HG03139 (cell line): ENCODE measurements at regions not wholly inside any gene's neighbourhood (a gene's known extent, or its start where the extent isn't known, plus 50 kb on each side); places are given as distances from the start of the nearest gene placed in this dataset.
"Not testable (repeated sequence)": the region's sequence is repeated elsewhere in the genome, so short reads cannot be mapped to it uniquely, and the experiment has no call there.

Experiments
- ATAC-seq: cut with Tn5 transposase; IDR thresholded peaks from one replicate; pipeline ENCODE4 v1.9.1; 2021; ENCODE audit not compliant: unreplicated experiment

DNA sequence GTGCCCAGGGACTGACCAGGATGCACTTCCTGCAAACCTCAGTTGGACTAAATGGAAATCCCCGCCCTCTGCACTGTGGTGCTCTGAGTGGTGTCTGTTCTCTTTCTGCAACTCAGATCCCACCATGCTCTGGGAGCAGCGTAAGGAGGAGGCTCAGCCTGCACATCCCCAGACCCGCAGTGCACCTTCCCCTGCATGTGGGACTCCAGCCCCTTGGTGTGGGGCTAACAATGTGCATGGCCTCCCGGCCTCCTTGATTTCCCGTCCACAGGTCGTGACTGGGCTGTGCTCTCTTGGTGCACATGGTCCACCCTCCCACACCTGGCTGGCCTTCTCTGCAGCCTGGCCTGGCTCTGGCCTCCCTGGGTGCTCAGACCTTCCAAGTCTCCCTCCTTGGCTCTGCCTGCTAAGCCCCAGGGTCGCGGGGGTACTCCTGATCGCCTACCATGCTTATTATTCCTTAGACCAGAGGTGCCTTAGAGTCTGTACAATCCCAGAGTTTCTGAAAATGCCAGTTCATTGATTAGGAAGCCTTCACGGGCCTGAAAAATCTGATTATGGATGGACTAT lies 397.5 kb downstream of the IRX2 start:
- no peak for ATAC-seq

DNA sequence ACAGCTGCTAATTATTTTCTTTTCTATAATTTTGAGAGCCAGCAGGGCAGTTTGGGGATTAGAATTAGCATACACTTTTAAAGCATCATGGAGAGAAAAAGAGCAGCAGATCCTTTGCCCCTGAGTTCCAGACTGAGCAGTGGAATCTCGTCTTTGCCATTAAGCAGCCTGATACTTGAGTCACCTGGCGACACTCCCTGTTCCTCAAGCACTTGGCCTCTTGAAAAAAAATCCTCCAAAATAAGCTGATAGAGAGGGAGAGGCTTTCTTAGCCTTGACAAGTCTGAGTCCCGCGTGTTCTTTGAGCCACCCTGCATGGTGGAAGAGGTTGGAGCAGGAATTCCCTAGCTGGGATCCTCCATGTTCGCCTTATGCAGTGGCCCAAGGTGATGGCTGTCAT lies 398.3 kb downstream of the IRX2 start:
- ATAC-seq: no peak

DNA sequence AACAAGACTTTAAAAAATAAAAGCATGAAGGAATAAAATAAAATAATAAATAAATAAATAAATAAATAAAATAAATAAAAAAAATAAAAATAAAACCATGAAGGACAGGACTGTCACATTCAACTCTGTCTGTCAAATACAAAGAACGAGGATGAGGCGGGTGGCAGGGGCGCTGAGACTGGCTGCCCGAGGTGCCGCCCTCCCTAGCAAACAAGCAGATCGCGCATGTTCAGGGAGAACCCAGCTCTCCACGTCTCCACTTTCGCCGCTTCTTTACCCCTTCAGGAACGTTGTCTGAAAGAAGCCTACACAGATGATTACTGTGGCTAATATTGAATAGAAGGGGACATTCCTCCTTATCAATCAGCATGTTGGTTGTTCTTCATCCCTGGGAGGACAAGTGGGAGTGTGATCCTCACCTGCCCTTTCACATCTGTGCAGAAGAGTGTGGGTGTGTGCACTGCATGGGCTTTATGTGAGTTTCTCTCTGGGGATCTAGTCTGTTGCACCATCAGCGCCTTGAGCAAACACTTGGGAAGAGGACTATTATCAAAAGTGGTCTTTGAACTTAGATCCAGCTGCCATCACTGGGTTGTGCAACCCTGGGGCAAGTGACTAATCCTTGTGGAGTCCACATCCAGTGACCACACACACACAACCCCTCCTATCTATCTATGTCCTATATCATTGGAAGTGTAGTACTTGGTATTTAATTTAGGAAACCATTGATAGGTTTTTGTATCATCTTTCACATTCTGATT lies 399.2 kb downstream of the IRX2 start:
- no peak for ATAC-seq

DNA sequence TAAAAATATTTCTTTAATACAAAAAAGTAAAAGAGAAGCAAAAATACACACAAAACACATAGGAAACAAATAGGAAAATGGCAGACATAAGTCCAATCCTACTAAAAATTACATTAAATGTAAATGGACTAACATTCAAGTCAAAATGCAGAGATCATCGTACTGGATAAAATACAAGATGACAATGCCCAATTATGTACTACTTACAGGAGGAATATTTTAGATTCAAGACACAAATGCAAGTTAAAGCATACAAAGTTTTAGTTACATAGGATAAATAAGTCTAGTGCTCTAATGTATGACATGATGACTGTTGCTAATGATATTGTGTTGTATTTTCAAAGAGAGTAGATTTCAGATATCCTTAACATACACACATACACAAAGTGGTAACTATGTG lies 401.7 kb downstream of the IRX2 start:
- not testable (repeated sequence) for ATAC-seq

DNA sequence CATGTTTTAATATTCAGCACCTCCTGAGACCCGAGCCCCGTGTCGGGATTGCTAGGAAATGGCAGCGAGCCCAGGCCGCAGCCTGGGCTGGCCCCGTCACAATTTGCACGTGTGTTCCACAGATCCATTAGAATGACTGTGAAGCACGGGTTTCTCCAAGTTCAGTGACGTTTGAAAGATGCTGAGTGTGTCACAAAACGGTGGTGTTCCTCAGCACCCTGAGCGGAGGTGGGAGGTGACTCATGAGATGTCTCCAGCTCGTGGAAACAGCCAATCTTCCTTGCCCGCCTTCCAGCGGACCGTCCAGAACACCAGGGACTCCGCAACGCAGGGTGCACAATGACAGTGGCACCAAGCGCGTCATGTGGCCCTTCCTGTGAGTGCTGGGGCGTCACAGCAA lies 412.8 kb downstream of the IRX2 start:
- ATAC-seq: no peak

DNA sequence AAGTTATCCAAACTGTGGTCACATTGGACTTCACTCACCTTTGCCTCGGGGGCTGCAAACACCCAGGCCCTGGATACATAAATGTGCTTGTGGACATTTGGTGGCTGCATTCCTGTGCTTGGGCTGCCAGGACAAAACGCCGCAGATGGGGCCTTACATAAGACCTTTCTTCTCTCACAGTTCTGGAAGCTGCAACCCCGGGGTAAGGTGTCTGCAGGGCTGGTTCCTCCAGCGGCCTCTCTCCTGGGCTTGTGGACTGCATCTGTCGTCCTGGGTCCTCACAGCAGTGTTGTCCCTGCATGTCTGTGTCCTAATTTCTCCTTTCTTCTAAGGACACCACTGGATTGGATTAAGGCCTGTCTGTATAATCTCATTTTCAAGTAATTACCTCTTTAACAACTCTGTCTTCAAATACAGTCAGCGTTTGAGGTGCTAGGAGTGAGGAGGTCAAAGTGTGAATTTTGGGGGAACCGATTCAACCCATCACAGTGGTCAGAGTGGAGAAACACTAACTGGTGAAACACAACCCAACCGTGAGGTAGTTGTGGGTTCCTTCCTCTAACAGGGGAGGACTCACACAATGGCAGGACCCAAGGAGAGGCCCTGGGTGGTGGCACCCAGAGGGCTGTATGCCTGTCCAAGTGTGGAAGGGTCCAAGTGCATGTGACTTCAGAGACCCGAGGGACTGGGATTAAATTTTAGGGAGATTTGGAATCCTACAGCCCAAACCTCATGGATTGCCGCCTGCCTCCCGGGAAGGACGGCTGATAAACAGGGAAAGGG lies 415.6 kb downstream of the IRX2 start:
- no peak for ATAC-seq

DNA sequence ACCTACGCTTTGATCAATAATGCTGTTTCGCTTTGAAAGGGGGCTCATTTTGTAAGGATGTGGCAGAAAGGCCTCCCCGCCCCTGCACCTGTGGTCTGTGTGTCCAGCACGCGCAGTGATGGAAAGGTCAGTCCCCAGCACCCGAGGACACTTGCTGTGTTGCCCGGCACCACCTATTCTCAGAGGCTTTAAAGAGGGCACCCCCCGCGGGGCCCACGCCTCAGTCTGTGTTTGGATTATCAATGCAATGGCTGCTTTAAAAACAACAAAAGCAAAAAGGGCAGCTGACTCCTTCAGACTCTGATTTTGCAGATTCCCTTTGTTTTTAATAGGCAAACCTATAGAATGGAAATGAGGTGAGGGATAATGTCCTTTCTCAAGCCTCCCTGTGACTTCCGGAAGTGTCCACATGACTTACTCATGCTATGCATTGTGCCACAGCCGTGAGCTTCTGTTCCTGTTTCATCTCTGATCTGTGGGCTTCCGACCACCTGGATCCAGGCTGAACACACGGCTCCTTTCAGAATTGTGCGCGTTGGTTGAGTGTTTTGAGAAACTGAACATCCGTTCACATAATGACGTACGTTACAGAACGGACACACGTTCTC lies 416.2 kb downstream of the IRX2 start:
- no peak for ATAC-seq

DNA sequence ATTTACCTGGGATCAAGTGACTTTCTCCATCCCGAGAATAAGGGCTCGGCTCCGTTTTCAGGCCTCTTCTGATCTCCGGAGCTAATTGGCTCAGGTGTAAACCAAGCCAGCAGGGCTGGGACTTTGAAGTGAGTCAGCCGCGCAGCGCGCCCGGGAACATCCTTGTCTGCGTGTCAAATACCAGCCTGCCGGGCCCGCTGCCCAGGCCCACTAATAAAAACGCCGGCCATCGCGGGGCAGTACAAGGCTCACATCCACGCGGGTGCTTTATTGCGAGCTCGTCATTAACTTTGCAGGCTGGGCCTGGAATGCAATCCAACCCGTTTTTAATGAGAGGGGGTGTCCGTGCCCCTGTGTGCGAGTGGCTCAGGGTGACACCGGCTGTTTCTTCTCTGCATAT lies 416.8 kb downstream of the IRX2 start:
- no peak for ATAC-seq

DNA sequence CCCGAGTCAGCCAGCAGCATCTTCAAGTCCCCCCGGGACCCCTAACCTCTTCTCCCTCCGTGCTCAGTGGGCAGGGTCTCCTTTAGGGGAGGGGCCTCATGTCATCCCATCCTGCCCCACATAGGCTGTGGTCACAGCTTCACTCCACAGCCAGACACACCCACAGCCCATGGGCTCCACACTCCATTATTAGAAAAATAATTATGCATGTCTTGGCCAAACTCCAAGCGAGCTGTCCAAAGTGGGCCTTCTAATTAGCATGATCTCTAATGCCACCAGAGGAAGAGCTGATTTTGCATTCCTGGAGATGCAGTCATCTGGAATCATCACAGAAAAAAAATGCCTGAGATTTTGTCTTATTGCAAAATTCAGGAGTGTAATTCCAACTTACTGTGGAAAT lies 418.2 kb downstream of the IRX2 start:
- ATAC-seq: no peak

DNA sequence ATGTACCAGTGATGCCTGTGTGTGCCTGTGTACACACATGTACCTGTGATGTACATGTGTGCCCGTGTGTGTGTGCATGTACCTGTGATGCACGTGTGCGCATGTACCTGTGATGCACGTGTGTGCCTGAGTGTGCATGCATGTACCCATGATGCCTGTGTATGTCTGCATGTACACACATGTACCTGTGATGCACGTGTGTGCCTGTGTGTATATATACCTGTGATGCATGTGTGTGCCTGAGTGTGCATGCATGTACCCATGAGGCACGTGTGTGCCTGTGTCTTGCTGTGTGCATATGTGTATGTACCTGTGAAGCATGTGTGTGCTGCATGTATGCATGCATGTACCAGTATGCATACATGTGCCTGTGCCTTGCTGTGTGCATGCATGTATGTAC lies 419.0 kb downstream of the IRX2 start:
- ATAC-seq: no peak

DNA sequence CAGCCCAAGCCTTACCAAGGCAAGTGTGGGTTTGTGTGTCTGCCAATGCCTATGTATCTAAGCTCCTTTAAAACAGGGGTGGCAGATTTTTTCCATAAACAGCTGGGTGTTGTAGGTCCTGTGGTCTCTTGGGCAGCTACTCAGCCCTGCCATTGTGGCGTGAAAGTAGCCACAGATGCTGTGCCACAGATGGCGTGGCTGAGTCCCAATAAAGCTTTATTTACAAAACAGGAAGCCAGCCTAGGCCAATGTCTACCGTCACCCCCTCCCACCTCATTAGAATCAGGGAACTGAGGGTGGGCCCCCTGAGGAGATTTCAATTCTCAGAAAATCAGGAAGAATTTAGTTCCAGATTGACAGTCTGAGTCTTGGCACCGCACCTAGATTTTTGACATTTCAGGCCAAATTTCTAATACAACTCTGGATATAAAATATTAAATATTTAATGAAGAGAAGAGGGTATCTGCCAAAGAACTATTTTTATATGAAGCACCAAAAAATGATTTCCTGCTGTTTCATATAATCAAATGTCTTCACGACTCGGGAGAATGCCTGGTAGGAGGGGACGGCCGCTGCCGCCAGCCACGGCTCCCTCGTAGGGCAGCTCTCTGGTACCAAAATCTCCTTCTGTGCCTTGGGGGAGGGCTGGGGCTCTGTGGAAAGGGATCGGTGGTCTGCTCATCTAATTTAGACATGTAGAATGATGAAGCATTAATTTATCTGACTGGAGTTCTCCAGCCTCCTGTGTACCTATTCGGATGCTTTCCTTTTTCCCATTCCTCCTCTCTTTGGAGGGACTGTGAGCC lies 420.9 kb downstream of the IRX2 start:
- no peak for ATAC-seq

DNA sequence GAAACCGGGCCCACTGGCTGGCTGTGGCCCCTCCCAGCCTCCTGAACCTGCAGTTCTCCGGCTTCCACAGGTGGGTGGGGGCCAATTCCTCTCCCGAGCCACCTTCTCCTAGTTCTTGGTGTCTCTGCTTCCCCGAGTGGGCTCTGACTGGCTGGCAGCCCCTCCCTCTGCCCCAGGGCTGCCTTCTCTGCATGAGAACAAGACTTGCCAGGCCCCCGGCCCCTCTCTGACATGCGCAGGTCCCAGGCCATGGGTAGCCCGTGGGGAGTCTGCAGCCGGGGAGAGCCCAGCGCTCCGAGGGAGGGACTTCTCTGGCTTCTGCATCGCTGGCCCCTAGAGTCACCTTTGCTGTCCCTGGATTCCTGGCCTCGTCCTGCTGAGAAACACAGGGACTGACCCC lies 421.7 kb downstream of the IRX2 start:
- ATAC-seq: no peak

DNA sequence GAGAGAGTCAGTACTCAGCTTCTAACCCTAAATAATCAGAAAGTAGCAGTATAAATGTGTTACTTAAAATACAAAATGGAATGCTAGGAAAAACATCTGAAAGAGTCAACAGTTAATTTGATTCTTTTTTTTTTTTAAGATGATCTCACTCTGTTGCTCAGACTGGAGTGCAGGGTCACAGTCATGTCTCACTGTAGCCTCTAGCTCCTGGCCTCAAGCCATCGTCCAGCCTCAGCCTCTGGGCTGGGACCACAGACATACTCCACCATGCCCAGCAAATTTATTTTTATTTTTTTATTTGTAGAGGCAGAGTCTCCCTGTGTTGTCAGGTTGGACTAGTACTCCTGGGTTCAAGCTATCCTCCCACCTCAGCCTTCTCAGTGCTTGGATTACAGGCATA lies 424.9 kb downstream of the IRX2 start:
- ATAC-seq: no peak

DNA sequence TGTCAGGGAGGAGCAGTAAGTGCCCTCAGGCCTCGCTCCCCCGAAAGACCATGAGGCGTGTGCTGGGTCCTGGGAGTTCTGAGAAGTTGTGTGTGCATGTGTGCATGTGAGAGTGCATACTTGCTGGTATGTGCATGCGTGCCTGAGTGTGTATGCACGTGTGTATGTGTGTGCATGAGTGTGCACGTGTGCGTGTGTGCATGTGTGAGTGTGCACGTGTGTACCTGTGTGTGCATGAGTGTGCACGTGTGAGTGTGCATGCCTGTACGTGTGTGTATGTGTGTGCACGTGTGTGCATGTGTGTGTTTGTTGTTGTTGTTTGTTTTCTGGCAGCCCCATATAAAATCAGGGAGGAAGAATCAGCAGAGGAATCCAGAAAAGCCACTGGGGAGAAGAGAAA lies 426.7 kb downstream of the IRX2 start:
- ATAC-seq: no peak

DNA sequence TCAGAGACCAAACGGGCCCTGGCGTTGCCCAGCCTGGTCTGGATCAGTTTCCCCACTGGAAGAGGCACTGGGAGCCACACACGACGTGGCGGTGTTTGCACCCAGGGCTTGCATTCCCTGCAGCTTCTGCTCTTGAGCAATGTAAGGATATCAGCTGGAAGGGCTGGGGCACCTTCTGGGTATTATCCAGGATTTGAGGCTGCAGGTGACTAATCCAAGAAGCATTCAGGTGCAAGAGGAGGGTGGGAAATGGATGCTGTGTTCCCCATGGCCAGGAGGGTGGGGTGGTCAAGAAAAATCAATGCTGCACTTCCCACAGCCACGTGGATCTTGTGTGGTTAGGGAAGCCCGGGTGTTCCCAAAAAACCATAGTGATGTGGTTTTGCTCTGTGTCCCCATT lies 430.9 kb downstream of the IRX2 start:
- ATAC-seq: no peak

DNA sequence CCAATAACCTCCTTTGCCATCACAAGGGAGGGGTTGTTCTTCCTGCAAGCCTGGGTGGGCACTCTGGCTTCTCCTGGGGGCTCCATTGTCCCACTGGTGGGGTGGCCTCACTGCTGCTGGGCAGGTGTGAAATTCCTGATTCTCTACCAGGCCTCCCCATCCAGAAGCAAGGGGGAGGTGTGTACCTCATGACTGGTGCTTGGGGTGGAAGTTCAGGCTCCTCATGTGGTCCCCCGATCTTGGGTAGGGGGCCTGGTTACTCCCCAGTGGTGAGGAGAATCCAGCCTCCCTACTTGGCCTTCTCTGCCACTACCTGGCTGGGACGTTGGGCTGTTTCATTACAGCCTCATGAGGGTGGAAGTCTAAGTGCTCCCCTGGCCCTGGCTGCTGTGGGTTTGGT lies 433.9 kb downstream of the IRX2 start:
- ATAC-seq: no peak

DNA sequence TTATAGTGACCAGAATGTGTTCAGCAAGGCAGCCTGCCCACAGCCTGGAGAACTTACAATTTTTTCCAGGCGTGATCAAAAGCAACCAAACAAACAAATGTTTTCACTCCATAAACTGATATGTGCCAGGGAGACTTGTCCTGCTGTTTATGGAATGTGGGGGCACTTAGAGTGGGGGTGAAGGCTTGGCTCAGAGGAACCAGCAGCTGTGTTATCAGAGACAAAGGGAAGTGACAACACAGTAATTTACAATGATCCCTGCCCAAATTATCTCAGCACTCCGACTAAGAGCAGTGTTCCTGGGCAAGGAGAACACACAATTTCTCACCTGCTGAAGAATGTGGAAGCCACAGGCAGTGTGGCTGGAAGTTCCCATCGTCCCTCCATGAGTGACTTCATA lies 429.1 kb upstream of the IRX4 start:
- no peak for ATAC-seq

DNA sequence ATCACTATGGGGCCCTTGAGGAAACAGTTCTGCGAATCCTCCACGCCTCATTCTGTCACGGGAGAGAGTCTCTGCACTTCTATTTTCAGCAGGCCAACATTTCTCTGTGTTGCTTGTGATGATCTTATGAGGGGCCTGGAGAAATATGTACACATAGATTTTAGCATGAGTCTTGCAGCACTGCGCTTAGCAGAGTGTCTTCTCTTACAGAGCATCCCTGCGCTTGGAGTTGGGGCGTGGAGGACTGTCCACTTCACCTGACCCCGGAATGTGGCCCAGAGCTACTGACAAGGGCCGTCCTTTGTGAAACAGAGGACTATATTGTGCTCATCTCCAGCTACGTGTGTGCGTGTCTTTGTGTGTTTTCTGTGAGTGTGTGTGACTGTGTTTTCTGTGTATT lies 428.2 kb upstream of the IRX4 start:
- ATAC-seq: no peak

DNA sequence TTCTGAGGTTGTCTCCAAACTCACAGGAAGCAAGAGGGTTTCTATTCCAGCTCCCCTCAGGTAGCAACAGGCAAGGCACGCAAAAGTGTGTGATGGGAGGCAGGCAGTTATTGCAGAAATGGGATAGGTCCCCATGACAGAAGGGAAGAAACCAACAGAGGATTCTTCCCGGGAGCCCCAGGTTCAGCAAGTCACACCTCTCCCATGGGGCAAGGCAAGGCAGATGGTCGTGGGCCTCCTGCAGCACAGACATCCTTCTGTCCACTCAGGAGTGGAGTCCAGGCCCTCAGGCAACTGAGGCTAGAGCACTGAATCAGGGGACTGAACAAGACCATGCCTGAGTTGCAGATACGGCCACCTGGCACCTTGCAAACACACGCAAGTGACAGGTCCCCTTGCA lies 424.9 kb upstream of the IRX4 start:
- no peak for ATAC-seq

DNA sequence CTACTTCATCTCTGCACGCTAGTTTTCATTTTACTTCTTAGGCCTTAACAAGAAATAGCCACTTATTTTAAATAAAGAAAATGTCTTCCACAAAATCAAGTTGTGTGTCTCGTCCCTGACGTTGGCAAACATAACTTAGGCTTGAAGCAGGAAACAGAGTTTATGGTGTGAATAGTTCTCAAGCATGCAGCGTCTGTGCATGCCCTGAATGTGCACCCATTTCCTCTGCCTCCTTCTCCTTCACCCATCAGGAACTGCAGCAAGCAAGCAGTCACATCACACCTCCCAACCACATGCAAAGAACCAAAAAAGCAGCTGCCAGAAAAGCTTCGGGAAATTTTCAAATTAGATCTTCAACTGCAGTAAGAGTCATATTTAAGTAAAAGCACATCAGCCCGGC lies 424.0 kb upstream of the IRX4 start:
- no peak for ATAC-seq

DNA sequence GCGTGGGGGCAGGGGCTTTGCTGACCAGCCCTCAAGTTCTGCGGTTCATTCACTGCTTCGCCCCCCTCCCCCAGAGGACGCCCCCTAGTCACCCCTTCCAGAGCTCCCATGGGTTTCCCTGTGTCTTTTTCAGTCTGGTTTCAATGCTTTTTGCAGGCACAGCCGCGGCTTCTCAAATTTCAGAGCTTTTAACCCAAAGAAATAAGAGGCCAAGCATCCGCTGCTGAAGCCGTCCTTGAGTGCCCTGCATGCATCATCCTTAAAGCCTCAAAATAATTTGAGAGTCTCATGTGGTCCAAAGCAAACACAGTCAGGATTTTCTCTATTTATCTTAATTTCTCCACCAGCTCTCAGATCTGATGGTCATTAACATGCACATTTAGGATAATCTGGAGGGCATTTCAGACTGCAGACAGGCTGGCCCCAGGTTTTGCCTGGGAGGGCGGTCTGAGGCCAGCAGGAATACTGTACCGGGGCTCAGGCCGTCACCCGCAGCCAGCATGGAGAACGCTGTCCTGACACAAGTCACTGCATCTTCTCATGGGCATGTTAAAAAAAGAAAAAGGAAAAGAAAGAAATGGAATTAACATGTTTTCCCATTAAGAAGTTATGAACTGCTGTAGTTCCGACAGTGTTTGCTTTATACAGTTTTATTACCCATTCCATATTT lies 420.8 kb upstream of the IRX4 start:
- ATAC-seq: no peak
